Keratinocyte (primary cell): ENCODE measurements at regions not wholly inside any gene's neighbourhood (a gene's known extent, or its start where the extent isn't known, plus 50 kb on each side); places are given as distances from the start of the nearest gene placed in this dataset.

Source experiments
- DNase-seq: peaks from one replicate; pipeline ENCODE4 v3.0.0-alpha.2; 2011; ENCODE audit warnings: low read depth, missing footprints, low spot score
- FAIRE-seq: peaks from 2 replicates; lab custom pipeline; 2011; peaks lifted over from hg19 to GRCh38; lab: Jason Lieb, UNC
- H2AFZ ChIP-seq: 2 replicates; pipeline ENCODE4 v1.6.0; 2012; ENCODE audit warnings: low read length, control low read depth, inconsistent platforms; ENCODE audit not compliant: control insufficient read depth
- H3K27ac ChIP-seq: 2 replicates; pipeline ENCODE4 v1.5.1; 2011; ENCODE audit warnings: low read length; ENCODE audit not compliant: control insufficient read depth, insufficient read depth
- H3K27me3 ChIP-seq: 3 replicates; pipeline ENCODE4 v1.6.0; 2011; ENCODE audit warnings: low read length; ENCODE audit not compliant: control insufficient read depth, insufficient read depth; ENCODE audit errors: extremely low read depth
- H3K36me3 ChIP-seq, 2 experiments: 2 replicates in 1 of 2; 3 replicates in 1 of 2; pipeline ENCODE4 v1.5.1; 2011; ENCODE audit warnings: low read length in 2 of 2, mild to moderate bottlenecking in 1 of 2; ENCODE audit not compliant: control insufficient read depth in 2 of 2, insufficient read depth in 2 of 2; ENCODE audit errors: extremely low read depth in 1 of 2
- H3K4me1 ChIP-seq: 3 replicates; pipeline ENCODE4 v1.5.1; 2011; ENCODE audit warnings: low read length; ENCODE audit not compliant: control insufficient read depth, insufficient read depth; ENCODE audit errors: extremely low read depth
- H3K4me2 ChIP-seq: 3 replicates; pipeline ENCODE4 v1.6.0; 2011; ENCODE audit warnings: low read depth, low read length; ENCODE audit not compliant: control insufficient read depth, insufficient read depth; ENCODE audit errors: extremely low read depth
- H3K4me3 ChIP-seq, 3 experiments: fragments of 200-600 bp in 1 of 3; sonication (generic) in 1 of 3; 2 replicates in 2 of 3; 3 replicates in 1 of 3; pipeline ENCODE4 v1.5.1; 2011 to 2016; ENCODE audit warnings: low read length in 3 of 3, mild to moderate bottlenecking in 3 of 3, control low read depth in 2 of 3, inconsistent platforms in 1 of 3, low read depth in 1 of 3, mixed read lengths in 1 of 3, mixed run types in 1 of 3, moderate library complexity in 1 of 3; ENCODE audit not compliant: control insufficient read depth in 2 of 3, insufficient read depth in 2 of 3; ENCODE audit errors: extremely low read depth in 1 of 3
- H3K79me2 ChIP-seq: 2 replicates; pipeline ENCODE4 v1.6.0; 2012; ENCODE audit warnings: low read length; ENCODE audit not compliant: control insufficient read depth, insufficient read depth
- H3K9ac ChIP-seq: 3 replicates; pipeline ENCODE4 v1.6.0; 2011; ENCODE audit warnings: low read length; ENCODE audit not compliant: control insufficient read depth, insufficient read depth; ENCODE audit errors: extremely low read depth
- H3K9me1 ChIP-seq: 3 replicates; pipeline ENCODE4 v1.6.0; 2011; ENCODE audit warnings: low read length; ENCODE audit not compliant: control insufficient read depth, insufficient read depth; ENCODE audit errors: extremely low read depth
- H3K9me3 ChIP-seq: 2 replicates; pipeline ENCODE4 v1.5.1; 2012; ENCODE audit warnings: low read depth, low read length; ENCODE audit not compliant: control insufficient read depth
- H4K20me1 ChIP-seq: 3 replicates; pipeline ENCODE4 v1.6.0; 2011; ENCODE audit warnings: low read length; ENCODE audit not compliant: control insufficient read depth, insufficient read depth; ENCODE audit errors: extremely low read depth
- EZH2 ChIP-seq: IDR thresholded peaks from one replicate; pipeline ENCODE4 v1.6.1; 2012; ENCODE audit warnings: inconsistent platforms, mild to moderate bottlenecking, low read length, moderate library complexity
- dilution Hi-C: fragments of 300-500 bp; cut with MboI; formaldehyde crosslinking; loops from one replicate; pipeline ENCODE4 v1.7.0; 2020; ENCODE audit warnings: low sequenced_read_pairs; ENCODE audit not compliant: extremely low pct_ligation_motif_present
- TF ChIP-seq, protein P1 (sequence below), 3 experiments: IDR thresholded peaks in 1 of 3; conservative IDR thresholded peaks in 1 of 3; optimal IDR thresholded peaks in 1 of 3; 2 replicates in 2 of 3; 3 replicates in 1 of 3; pipeline versions ENCODE3 to v1.5.1; 2011; ENCODE audit warnings: low read length in 3 of 3, mild to moderate bottlenecking in 3 of 3, moderate library complexity in 2 of 3, control low read depth in 1 of 3, inconsistent platforms in 1 of 3; ENCODE audit not compliant: insufficient read depth in 2 of 3; ENCODE audit errors: extremely low read depth in 1 of 3

DNA sequence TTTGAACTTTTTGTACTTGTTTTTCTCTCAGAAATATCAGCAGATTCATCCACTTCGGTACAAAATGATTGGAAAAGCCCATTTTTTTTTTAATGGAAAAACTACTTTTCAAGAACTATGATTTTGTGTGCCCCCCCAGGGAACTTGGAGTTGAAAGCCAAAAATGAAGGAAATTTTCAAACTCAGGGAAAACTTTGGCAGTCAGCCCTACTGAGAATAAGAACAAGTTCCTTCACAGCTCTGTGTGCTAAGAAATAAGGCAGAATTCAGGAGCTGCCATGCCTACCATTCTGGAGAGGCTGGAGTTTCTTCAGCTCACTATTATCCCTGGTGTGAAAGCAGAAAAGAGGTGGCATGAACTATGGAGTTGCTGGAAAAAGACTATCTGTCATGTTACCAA is 226.0 kb upstream of the SLC35G4 start:
- Histone ChIP-seq H3K27me3 (no peaks in the 10 kb centered on the region), H3K4me2 (no peak overlapping the region), H3K4me3 (no peak overlapping the region), H3K36me3 (no peaks in the 10 kb centered on the region), H3K79me2 (no peaks in the 10 kb centered on the region), H2AFZ (no peak overlapping the region), H3K27ac (no peak overlapping the region), H3K4me1 (no peaks in the 10 kb centered on the region), H3K9me1 (no peaks in the 10 kb centered on the region), H3K9ac (no peak overlapping the region), H4K20me1 (no peaks in the 10 kb centered on the region), H3K9me3 (peaks cover 2% of the 10 kb centered on the region)
- no peak for DNase-seq
- dilution Hi-C loops: no loop called here
- no peak for FAIRE-seq
- TF ChIP-seq EZH2: no peak
- TF ChIP-seq, protein P1, sequence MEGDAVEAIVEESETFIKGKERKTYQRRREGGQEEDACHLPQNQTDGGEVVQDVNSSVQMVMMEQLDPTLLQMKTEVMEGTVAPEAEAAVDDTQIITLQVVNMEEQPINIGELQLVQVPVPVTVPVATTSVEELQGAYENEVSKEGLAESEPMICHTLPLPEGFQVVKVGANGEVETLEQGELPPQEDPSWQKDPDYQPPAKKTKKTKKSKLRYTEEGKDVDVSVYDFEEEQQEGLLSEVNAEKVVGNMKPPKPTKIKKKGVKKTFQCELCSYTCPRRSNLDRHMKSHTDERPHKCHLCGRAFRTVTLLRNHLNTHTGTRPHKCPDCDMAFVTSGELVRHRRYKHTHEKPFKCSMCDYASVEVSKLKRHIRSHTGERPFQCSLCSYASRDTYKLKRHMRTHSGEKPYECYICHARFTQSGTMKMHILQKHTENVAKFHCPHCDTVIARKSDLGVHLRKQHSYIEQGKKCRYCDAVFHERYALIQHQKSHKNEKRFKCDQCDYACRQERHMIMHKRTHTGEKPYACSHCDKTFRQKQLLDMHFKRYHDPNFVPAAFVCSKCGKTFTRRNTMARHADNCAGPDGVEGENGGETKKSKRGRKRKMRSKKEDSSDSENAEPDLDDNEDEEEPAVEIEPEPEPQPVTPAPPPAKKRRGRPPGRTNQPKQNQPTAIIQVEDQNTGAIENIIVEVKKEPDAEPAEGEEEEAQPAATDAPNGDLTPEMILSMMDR (optimal IDR thresholded peaks at IDR 0.05 in 1 of 3, IDR thresholded peaks at IDR 0.05 in 1 of 3, conservative IDR thresholded peaks at IDR 0.05 in 1 of 3; ENCODE audit: extremely low read depth in 1 of 3, insufficient read depth in 2 of 3, low read length in 3 of 3): no peak

DNA sequence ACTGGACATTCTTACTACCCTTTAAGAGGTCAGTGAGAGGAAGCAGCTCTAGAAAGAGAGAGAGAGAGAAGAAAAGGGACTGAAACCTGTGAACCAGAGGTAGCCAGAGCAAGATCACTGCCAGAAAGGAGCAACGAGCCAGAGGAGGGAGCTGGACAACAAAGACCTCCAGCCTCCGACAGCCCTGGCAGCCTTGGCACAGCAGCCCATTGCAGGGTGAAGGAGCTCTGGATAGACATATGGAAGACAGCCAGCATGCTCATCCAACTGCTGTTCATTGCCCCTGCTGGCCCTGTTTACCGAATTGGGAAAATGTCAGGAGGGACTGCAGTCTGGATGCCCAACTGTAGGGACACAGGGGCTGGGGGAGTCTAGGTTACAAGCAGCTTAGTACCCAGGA is 228.4 kb upstream of the SLC35G4 start:
- no peak overlapping the region for H3K4me2 ChIP-seq
- no peaks in the 10 kb centered on the region for H3K9me1 ChIP-seq
- H3K4me1 ChIP-seq: no peaks in the 10 kb centered on the region
- peaks cover 2% of the 10 kb centered on the region for H3K9me3 ChIP-seq
- no peaks in the 10 kb centered on the region for H3K36me3 ChIP-seq
- no peaks in the 10 kb centered on the region for H3K79me2 ChIP-seq
- H3K9ac ChIP-seq: no peak overlapping the region
- TF ChIP-seq, protein P1 (optimal IDR thresholded peaks at IDR 0.05 in 1 of 3, IDR thresholded peaks at IDR 0.05 in 1 of 3, conservative IDR thresholded peaks at IDR 0.05 in 1 of 3; ENCODE audit: extremely low read depth in 1 of 3, insufficient read depth in 2 of 3, low read length in 3 of 3): no peak
- no peak for TF ChIP-seq EZH2
- DNase-seq: no peak
- H2AFZ ChIP-seq: no peak overlapping the region
- no peak overlapping the region for H3K27ac ChIP-seq
- H3K27me3 ChIP-seq: no peaks in the 10 kb centered on the region
- dilution Hi-C loops: no loop called here
- no peak for FAIRE-seq
- no peak overlapping the region for H3K4me3 ChIP-seq
- H4K20me1 ChIP-seq: no peaks in the 10 kb centered on the region
